Liver (tissue), 7 donors: ENCODE measurements at regions not wholly inside any gene's neighbourhood (a gene's known extent, or its start where the extent isn't known, plus 50 kb on each side); places are given as distances from the start of the nearest gene placed in this dataset.
"Not testable (repeated sequence)": the region's sequence is repeated elsewhere in the genome, so short reads cannot be mapped to it uniquely, and the experiment has no call there.

Experiments
- DNase-seq: peaks from one replicate; pipeline ENCODE4 v3.0.0-alpha.2; 2017; ENCODE audit warnings: low spot score
- H3K27ac ChIP-seq, 2 donors: one replicate each; pipeline ENCODE4 v1.7.0; 2013; ENCODE audit warnings: inconsistent platforms in 2 of 2, low read length in 2 of 2, control low read depth in 1 of 2, low read depth in 1 of 2, mild to moderate bottlenecking in 1 of 2
- H3K27me3 ChIP-seq, 4 donors: one replicate each; pipeline versions ENCODE4 v1.6.1 to v1.7.0; 2013; ENCODE audit warnings: low read length in 3 of 4, inconsistent platforms in 1 of 4, mild to moderate bottlenecking in 1 of 4, moderate library complexity in 1 of 4; ENCODE audit not compliant: control insufficient read depth in 4 of 4, insufficient read depth in 4 of 4
- H3K36me3 ChIP-seq, 4 donors: one replicate each; pipeline versions ENCODE4 v1.6.1 to v1.7.0; 2013; ENCODE audit warnings: low read length in 3 of 4, mild to moderate bottlenecking in 3 of 4, low read depth in 1 of 4, moderate library complexity in 1 of 4; ENCODE audit not compliant: control insufficient read depth in 4 of 4, insufficient read depth in 3 of 4
- H3K4me1 ChIP-seq, 4 donors: one replicate each; pipeline versions ENCODE4 v1.6.1 to v1.7.0; 2013; ENCODE audit warnings: low read length in 3 of 4, mild to moderate bottlenecking in 3 of 4, moderate library complexity in 1 of 4; ENCODE audit not compliant: control insufficient read depth in 4 of 4, insufficient read depth in 4 of 4
- H3K4me3 ChIP-seq, 3 donors: one replicate each; pipeline versions ENCODE4 v1.6.1 to v1.7.0; 2013; ENCODE audit warnings: low read length in 3 of 3, control low read depth in 1 of 3, low read depth in 1 of 3, mild to moderate bottlenecking in 1 of 3
- H3K9ac ChIP-seq, 2 donors: one replicate each; pipeline ENCODE4 v1.7.0; 2013; ENCODE audit warnings: low read length in 2 of 2, mild to moderate bottlenecking in 2 of 2, moderate library complexity in 2 of 2, control low read depth in 1 of 2, low read depth in 1 of 2
- H3K9me3 ChIP-seq, 4 donors: one replicate each; pipeline versions ENCODE4 v1.6.1 to v1.7.0; 2013; ENCODE audit warnings: low read length in 3 of 4; ENCODE audit not compliant: control insufficient read depth in 4 of 4
- ATF3 ChIP-seq: IDR thresholded peaks from 2 replicates; pipeline ENCODE4 v1.6.1; 2016; ENCODE audit warnings: antibody characterized with exemption
- EGR1 ChIP-seq, 2 donors: IDR thresholded peaks; 2 replicates each; pipeline ENCODE4 v1.6.1; 2016 to 2018; ENCODE audit warnings: antibody characterized with exemption in 2 of 2, low read depth in 2 of 2
- FOXA2 ChIP-seq: IDR thresholded peaks from 2 replicates; pipeline ENCODE4 v1.6.1; 2016; ENCODE audit warnings: antibody characterized with exemption
- GABPA ChIP-seq, 2 donors: IDR thresholded peaks in 1 of 2; conservative IDR thresholded peaks in 1 of 2; 2 replicates each; pipeline ENCODE4 v1.6.1; 2016; ENCODE audit warnings: antibody characterized with exemption in 2 of 2, mild to moderate bottlenecking in 1 of 2, moderate library complexity in 1 of 2
- HNF4A ChIP-seq, 2 donors: conservative IDR thresholded peaks; 2 replicates each; pipeline ENCODE4 v1.6.1; 2016; ENCODE audit warnings: antibody characterized with exemption in 2 of 2, mild to moderate bottlenecking in 2 of 2
- JUND ChIP-seq, 2 donors: IDR thresholded peaks; 2 replicates each; pipeline ENCODE4 v1.6.1; 2016; ENCODE audit warnings: antibody characterized with exemption in 2 of 2
- NR2F2 ChIP-seq: IDR thresholded peaks from 2 replicates; pipeline ENCODE4 v1.6.1; 2016; ENCODE audit warnings: antibody characterized with exemption
- RAD21 ChIP-seq, 2 donors: IDR thresholded peaks; 2 replicates each; pipeline ENCODE4 v1.6.1; 2016; ENCODE audit warnings: antibody characterized with exemption in 2 of 2, mild to moderate bottlenecking in 2 of 2
- YY1 ChIP-seq: IDR thresholded peaks from 2 replicates; pipeline ENCODE4 v1.6.1; 2016; ENCODE audit warnings: antibody characterized with exemption, mild to moderate bottlenecking
- ZBTB33 ChIP-seq: IDR thresholded peaks from 2 replicates; pipeline ENCODE4 v1.6.1; 2016; ENCODE audit warnings: antibody characterized with exemption
- WGBS: extraction: QIAGEN DNeasy Blood & Tissue Kit; methylation state at CpG from one replicate; pipeline ENCODE4 v1.1.7; 2013; 5-methylcytosine and 5-hydroxymethylcytosine counted together
- TF ChIP-seq, protein P1 (sequence below): IDR thresholded peaks from 2 replicates; pipeline ENCODE4 v1.6.1; 2016; ENCODE audit warnings: antibody characterized with exemption, mild to moderate bottlenecking
- donor health status: healthy.
- donor health status: healthy.
- donor health status: healthy.
- donor health status: healthy.

DNA sequence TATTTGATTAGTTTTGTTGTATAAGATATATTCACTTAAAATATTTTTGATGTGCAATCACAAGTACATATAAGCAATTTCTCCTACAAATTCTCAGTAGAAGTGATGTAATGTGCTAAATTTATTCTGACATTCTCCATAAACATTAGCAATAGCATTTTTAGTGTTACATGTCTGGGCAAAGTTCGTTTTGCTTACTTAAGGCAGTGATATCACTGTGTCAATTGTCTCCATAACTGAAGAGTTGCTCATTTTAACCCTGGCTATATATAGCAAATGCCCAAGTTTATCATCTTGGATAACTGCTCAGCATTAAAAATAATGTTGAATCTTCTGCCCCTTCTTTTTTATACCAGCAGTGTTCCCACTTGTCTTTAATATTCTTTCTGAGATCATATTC, 340.0 kb upstream of the NDST4 start:
- Histone ChIP-seq H3K9ac (no peak overlapping the region), H3K4me1 (no peaks in the 10 kb centered on the region), H3K9me3 (no peaks in the 10 kb centered on the region), H3K36me3 (no peaks in the 10 kb centered on the region), H3K4me3 (no peak overlapping the region), H3K27ac (no peak overlapping the region), H3K27me3 (no peaks in the 10 kb centered on the region)
- DNase-seq, result no peak
- 13% methylated on average over 1 of the region's 1 CpG for WGBS
- no peak for TF ChIP-seq ATF3
- no peak for TF ChIP-seq FOXA2
- no peak for TF ChIP-seq GABPA (IDR thresholded peaks at IDR 0.05 in 1 of 2, conservative IDR thresholded peaks at IDR 0.05 in 1 of 2)
- TF ChIP-seq EGR1 (IDR thresholded peaks at IDR 0.05; ENCODE audit: low read depth in 2 of 2), result no peak
- TF ChIP-seq JUND (IDR thresholded peaks at IDR 0.05), result no peak
- TF ChIP-seq NR2F2, result no peak
- no peak for TF ChIP-seq ZBTB33
- no peak for TF ChIP-seq RAD21 (IDR thresholded peaks at IDR 0.05)
- TF ChIP-seq HNF4A (conservative IDR thresholded peaks at IDR 0.05), result no peak

DNA sequence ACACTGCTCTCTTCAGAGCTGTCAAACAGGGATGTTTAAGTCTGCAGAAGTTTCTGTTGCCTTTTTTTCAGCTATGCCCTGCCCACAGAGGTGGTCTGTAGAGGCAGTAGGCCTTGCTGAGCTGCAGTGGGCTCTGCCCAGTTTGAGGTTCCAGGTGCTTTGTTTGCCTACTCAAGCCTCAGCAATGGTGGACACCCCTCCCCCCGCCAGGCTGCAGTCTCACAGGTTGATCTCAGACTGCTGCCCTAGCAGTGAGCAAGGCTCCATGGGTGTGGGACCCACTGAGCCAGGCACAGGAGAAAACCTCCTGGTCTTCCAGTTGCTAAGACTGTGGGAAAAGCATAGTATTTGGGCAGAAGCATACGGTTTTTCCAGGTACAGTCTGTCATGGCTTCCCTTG, 338.8 kb upstream of the NDST4 start:
- DNase-seq, H3K27ac ChIP-seq, H3K4me1 ChIP-seq, H3K4me3 ChIP-seq, H3K36me3 ChIP-seq, H3K27me3 ChIP-seq, H3K9ac ChIP-seq, H3K9me3 ChIP-seq: not testable (repeated sequence)
- 95% methylated on average over 2 of the region's 2 CpGs for WGBS

- H3K27me3 ChIP-seq, result peaks cover 0 to 5% (median 0%) of the 10 kb centered on the region in 4 donors
- 68% methylated on average over 3 of the region's 3 CpGs for WGBS
- no peak overlapping the region for H3K4me3 ChIP-seq
- no peaks in the 10 kb centered on the region for H3K4me1 ChIP-seq
- no peaks in the 10 kb centered on the region for H3K9me3 ChIP-seq
- H3K27ac ChIP-seq, result no peak overlapping the region
- no peak for DNase-seq
- no peak overlapping the region for H3K9ac ChIP-seq
- H3K36me3 ChIP-seq, result no peaks in the 10 kb centered on the region
- TF ChIP-seq HNF4A (conservative IDR thresholded peaks at IDR 0.05) (no peak), GABPA (IDR thresholded peaks at IDR 0.05 in 1 of 2, conservative IDR thresholded peaks at IDR 0.05 in 1 of 2) (no peak), ZBTB33 (no peak), EGR1 (IDR thresholded peaks at IDR 0.05; ENCODE audit: low read depth in 2 of 2) (no peak), RAD21 (IDR thresholded peaks at IDR 0.05) (no peak), NR2F2 (no peak), JUND (IDR thresholded peaks at IDR 0.05) (no peak), YY1 (no peak)
- TF ChIP-seq, protein P1, sequence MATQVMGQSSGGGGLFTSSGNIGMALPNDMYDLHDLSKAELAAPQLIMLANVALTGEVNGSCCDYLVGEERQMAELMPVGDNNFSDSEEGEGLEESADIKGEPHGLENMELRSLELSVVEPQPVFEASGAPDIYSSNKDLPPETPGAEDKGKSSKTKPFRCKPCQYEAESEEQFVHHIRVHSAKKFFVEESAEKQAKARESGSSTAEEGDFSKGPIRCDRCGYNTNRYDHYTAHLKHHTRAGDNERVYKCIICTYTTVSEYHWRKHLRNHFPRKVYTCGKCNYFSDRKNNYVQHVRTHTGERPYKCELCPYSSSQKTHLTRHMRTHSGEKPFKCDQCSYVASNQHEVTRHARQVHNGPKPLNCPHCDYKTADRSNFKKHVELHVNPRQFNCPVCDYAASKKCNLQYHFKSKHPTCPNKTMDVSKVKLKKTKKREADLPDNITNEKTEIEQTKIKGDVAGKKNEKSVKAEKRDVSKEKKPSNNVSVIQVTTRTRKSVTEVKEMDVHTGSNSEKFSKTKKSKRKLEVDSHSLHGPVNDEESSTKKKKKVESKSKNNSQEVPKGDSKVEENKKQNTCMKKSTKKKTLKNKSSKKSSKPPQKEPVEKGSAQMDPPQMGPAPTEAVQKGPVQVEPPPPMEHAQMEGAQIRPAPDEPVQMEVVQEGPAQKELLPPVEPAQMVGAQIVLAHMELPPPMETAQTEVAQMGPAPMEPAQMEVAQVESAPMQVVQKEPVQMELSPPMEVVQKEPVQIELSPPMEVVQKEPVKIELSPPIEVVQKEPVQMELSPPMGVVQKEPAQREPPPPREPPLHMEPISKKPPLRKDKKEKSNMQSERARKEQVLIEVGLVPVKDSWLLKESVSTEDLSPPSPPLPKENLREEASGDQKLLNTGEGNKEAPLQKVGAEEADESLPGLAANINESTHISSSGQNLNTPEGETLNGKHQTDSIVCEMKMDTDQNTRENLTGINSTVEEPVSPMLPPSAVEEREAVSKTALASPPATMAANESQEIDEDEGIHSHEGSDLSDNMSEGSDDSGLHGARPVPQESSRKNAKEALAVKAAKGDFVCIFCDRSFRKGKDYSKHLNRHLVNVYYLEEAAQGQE, result no peak
These were observed 324.3 kb upstream of the NDST4 start for GRCh38 chr4:115437739-115438138.
